ENCODE measurements at regions not wholly inside any gene's neighbourhood (a gene's known extent, or its start where the extent isn't known, plus 50 kb on each side); places are given as distances from the start of the nearest gene placed in this dataset.
"Not testable (repeated sequence)": the region's sequence is repeated elsewhere in the genome, so short reads cannot be mapped to it uniquely, and the experiment has no call there.

GRCh38 chr6:84582997-84583396, 181.4 kb downstream of the TBX18 start:
- intact Hi-C loops (cut with DNase I) = no loop called here
- no peak for DNase-seq

DNA sequence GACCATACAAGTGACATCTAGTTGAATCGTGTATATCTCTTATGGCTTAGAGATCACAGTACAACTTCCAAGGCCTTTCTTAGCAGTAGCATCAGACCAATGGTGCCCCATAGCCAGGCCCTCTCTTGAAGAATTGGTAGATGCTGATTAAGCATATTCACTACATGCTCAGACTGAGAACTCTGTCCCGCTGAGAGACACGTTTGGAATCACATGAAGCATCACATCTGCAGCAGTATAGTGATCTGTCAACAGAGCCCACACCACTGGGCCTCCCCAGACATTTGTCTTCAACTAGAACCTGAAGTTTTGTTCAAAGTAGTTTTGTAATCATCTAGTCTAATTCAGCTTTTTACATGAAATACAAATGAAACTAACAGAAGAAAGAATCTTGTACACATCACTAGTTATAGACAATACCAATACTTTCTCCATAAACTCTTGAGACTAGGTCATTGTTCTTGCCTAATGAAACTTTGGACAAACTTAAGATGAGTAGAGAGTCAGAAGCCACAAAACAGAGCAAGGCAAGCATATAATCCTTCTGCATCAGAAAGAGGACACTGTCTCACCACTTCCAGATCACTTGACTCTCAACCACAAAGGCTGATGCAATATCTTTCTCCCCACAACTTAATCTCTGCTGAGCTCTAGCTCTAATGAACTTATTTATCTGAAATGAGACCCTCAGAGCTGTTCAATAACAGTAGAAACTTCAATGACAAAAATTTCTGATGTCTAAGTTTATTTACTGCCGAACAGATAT, 182.7 kb downstream of the TBX18 start:
- intact Hi-C loops (cut with DNase I) = no loop called here
- no peak for DNase-seq

DNA sequence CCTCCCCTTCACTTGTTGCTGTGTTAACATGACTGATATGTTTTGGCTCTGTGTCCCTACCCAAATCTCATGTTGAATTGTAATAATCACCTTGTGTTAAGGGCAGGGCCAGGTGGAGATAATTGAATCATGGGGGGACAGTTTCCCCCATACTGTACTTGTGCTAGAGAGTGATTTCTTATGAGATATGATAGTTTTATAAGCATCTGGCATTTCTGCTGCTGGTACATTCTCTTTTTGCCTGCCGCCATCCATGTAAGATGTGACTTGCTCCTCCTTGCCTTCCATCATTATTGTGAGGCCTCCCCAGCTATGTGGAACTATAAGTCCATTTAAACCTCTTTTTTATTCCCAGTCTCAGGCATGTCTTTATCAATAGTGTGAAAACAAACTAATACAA, 185.0 kb downstream of the TBX18 start:
- intact Hi-C loops (cut with DNase I) = no loop called here
- DNase-seq = no peak

GRCh38 chr6:84576029-84576428, 188.4 kb downstream of the TBX18 start:
- intact Hi-C loops (cut with DNase I) = no loop called here
- DNase-seq = no peak

DNA sequence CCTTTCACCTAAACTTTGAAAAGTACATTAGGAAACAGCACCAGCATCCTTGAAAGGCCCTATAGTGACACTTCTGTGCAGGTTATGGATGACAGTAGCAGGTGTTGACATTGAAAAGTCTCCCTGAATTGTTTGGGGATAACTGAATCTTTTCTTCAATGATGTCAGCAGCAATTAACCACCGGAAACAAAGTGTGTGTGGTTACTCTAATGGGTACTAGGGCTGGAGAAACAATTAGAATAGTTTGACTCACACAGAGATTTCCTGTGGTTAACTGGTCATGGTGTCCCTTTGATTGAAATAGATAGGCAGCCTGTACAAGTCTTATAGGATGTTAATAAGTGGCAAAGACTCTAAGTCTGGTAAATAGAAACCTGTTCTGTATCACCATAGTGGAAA, 189.1 kb downstream of the TBX18 start:
- DNase-seq = no peak
- intact Hi-C loops (cut with DNase I) = no loop called here

DNA sequence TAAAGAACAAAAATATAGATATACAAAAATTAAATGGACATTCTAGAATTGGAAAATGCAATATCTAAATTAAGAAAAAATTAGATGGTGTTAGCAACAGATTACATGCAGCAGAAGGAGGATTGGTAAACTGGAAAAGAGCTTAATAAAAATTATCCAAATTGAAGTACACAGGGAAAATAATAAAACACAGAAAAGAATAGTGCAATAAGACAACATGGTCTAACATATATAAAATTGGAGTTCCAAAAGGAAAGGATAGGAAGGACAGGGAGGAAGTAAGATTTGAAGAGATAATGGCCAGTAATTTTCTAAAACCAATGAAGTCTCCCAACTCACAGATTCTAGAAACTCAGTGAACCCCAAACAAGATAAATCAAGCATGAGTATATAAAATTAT, 194.5 kb downstream of the TBX18 start:
- intact Hi-C loops (cut with DNase I) = no loop called here

DNA sequence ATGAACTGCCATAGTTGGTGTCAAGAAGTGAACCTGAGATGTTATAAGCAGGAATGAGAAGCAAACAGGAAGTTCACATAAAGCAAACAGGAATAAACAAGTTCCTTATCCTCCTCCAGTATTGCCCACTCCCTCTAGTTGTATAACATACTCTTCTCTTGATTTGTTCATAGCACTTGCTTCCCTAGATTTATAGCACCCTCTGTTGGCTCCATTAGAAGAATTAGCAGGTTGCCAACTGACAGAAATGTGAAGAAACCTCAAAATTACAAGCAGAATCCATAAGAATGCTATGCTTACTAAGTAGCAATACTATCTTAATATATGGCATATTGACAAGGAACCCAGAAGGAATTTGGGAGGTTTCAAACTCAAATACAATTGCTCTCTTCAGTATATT, 195.4 kb downstream of the TBX18 start:
- no peak for DNase-seq
- intact Hi-C loops (cut with DNase I) = no loop called here

More for the DNA sequence above, 194.5 kb downstream of the TBX18 start:
- no peak for DNase-seq

DNA sequence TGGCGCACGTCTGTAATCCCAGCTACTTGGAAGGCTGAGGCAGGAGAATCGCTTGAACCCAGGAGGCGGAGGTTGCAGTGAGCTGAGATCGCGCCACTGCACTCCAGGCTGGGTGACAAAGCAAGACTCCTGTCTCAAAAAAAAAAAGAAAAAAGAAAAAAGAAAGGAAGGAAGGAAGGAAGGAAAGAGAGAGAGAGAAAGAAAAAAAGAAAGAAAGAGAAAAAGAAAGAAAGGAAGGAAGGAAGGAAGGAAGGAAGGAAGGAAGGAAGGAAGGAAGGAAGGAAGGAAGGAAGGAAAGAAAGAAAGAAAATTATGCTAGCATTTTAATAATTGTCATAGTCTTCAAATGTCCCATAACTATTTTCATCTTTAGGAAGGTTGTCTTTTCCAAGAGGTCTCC, 198.7 kb downstream of the TBX18 start:
- peak in 1 of 10 donors; percentile 14 for DNase-seq
- intact Hi-C loops (cut with DNase I) = not testable (repeated sequence)

GRCh38 chr6:84560436-84561390, 203.7 kb downstream of the TBX18 start:
- intact Hi-C loops (cut with DNase I) = no loop called here
- DNase-seq = no peak

- intact Hi-C loops (cut with DNase I) = no loop called here
- DNase-seq = no peak
Measured at GRCh38 chr6:84556541-84557335, 207.7 kb downstream of the TBX18 start.

GRCh38 chr6:84554706-84555105, 209.7 kb downstream of the TBX18 start:
- DNase-seq = no peak
- intact Hi-C loops (cut with DNase I) = no loop called here

DNA sequence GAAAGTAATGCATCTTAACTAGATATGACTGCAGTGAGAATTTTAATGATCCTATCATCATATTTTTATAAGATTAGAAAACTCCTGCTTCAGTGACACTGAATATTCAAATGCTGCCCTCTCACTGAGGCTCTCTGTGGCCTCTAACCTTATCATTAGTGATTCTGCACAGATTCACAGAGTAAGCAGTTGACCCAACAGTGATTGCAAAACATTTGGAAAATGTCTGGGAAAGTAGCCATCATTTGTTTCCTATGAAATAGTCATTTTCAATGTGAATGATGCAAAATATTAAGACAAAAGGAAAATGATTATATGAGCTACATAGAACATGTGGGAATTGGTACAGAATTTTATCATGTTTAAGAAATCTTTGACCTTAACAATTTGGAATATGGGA, 210.3 kb downstream of the TBX18 start:
- intact Hi-C loops (cut with DNase I) = no loop called here
- DNase-seq = no peak

- DNase-seq = no peak
- intact Hi-C loops (cut with DNase I) = no loop called here
Measured at GRCh38 chr6:84553527-84553926, 210.9 kb downstream of the TBX18 start.

GRCh38 chr6:84551797-84552196, 212.6 kb downstream of the TBX18 start:
- no peak for DNase-seq
- intact Hi-C loops (cut with DNase I) = no loop called here

DNA sequence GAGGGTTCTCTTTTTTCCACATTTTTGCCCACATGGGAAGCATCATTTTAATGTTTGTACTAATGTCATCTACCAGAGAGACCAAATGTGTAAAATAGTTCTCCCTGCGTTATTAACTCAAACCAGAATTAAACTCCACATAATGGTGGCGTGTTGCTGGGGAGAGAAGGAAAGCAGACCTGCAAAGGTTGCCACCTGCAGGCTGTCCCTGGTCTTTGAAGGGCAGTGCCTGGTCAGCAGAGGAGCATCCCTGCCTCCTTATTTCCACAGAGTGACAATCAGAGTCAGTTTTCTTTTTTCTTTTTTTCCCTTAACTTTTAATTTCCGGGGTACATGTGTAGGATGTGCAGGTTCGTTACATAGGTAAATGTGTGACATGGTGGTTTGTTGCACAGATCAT, 214.5 kb downstream of the TBX18 start:
- intact Hi-C loops (cut with DNase I) = no loop called here
- no peak for DNase-seq

GRCh38 chr6:84547341-84547801, 217.0 kb downstream of the TBX18 start:
- no peak for DNase-seq
- intact Hi-C loops (cut with DNase I) = no loop called here

DNA sequence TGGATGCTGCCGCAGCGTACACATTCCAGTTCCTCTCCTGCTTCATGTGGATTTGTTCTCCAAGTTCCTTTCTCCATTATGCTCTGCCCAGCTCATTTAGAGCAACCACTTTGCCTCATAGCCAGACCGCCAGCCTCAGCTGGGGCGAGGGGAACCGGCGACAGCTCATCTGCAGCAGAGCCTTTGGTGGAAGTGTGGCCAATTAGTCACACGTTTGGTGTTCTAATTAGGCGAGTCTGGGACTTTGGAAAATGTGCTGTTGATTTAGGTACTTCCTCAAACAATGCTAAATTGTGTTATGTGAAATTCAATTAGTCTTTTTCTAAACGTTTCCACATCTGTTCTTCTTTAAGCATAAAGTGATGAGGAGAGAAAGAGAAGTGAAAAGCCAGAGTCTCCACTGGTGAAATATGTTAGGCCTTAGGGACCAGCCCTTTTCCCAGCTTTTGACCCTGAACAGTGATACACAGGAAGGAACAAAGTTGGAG, 217.9 kb downstream of the TBX18 start:
- DNase-seq = no peak
- intact Hi-C loops (cut with DNase I) = no loop called here

GRCh38 chr6:84539122-84539856, 225.1 kb downstream of the TBX18 start:
- no peak for DNase-seq
- intact Hi-C loops (cut with DNase I) = no loop called here

DNA sequence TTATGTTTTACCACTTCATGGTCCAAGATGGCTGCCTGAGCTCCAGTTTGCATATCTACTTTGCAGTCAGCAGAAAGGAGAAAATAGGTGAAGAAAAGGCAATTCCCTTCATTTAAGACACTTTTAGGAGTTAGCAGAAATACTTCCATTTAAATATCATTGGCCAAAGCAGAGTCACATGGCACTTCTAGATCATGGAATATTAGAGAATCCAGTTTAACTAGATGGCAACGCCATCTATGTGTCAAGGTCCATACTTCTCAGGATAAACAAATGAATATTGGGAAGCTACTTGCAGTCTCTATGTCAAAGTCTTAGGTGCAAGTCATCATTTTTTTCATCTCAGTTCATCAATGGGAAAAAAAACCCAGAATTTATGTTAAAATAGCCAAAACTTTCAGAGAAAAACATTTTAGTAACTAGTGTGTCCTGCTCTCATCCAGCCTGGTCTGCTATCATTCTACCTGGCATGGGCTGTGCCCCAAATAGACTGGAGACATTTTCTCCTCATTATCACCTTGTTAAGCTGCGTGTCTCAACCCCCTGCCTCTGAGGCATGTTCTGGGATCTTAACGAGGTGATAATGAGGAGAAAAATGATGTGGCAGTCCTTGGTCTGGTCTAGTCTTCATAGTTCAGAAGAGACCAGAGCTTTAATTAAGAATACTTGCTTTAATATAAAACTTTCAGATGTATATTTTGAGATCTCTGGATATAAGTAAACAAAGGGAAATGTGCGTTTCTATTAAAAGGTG, 227.3 kb downstream of the TBX18 start:
- intact Hi-C loops (cut with DNase I) = no loop called here
- DNase-seq = no peak

Data from posterior cingulate gyrus (tissue), 11 donors.